Hepatocyte (in vitro differentiated cells): ENCODE measurements at regions not wholly inside any gene's neighbourhood (a gene's known extent, or its start where the extent isn't known, plus 50 kb on each side); places are given as distances from the start of the nearest gene placed in this dataset.

ENCODE experiments used
- DNase-seq: peaks from one replicate; pipeline ENCODE4 v3.0.0-alpha.2; 2016; ENCODE audit warnings: low spot score
- H2AFZ ChIP-seq: fragments of 200-600 bp; sonication (generic); 2 replicates; pipeline ENCODE4 v1.6.0; 2016; ENCODE audit warnings: antibody characterized with exemption, mild to moderate bottlenecking
- H3K27ac ChIP-seq: fragments of 200-600 bp; sonication (generic); 2 replicates; pipeline ENCODE4 v1.5.1; 2016; ENCODE audit warnings: mild to moderate bottlenecking
- H3K27me3 ChIP-seq: fragments of 200-600 bp; sonication (generic); 2 replicates; pipeline ENCODE4 v1.6.1; 2016
- H3K36me3 ChIP-seq: fragments of 200-600 bp; sonication (generic); replicated peaks from 2 replicates; pipeline ENCODE4 v1.5.1; 2016; ENCODE audit warnings: low read depth; ENCODE audit not compliant: insufficient read depth
- H3K4me1 ChIP-seq: fragments of 200-600 bp; sonication (generic); 2 replicates; pipeline ENCODE4 v1.5.1; 2016; ENCODE audit warnings: mild to moderate bottlenecking, moderate library complexity; ENCODE audit not compliant: insufficient read depth
- H3K4me2 ChIP-seq: fragments of 200-600 bp; sonication (generic); 2 replicates; pipeline ENCODE4 v1.6.0; 2016
- H3K4me3 ChIP-seq: fragments of 200-600 bp; sonication (generic); 2 replicates; pipeline ENCODE4 v1.5.1; 2016; ENCODE audit warnings: mild to moderate bottlenecking
- H3K79me2 ChIP-seq: fragments of 200-600 bp; sonication (generic); 2 replicates; pipeline ENCODE4 v1.6.0; 2017; ENCODE audit warnings: mild to moderate bottlenecking
- H3K9me2 ChIP-seq: fragments of 200-600 bp; sonication (generic); replicated peaks from 2 replicates; pipeline ENCODE4 v1.6.0; 2017; ENCODE audit warnings: mild to moderate bottlenecking; ENCODE audit not compliant: insufficient read depth
- H3K9me3 ChIP-seq: fragments of 200-600 bp; sonication (generic); 2 replicates; pipeline ENCODE4 v1.5.1; 2016; ENCODE audit warnings: low read depth, mild to moderate bottlenecking
- H4K20me1 ChIP-seq: fragments of 200-600 bp; sonication (generic); 2 replicates; pipeline ENCODE4 v1.6.0; 2016; ENCODE audit warnings: mild to moderate bottlenecking; ENCODE audit not compliant: insufficient read depth, poor library complexity, severe bottlenecking
- CTCF ChIP-seq: fragments of 200-600 bp; sonication (generic); IDR thresholded peaks from 2 replicates; pipeline ENCODE4 v1.5.1; 2016; ENCODE audit warnings: antibody characterized with exemption, mild to moderate bottlenecking; ENCODE audit not compliant: poor library complexity
- EZH2 ChIP-seq: fragments of 200-600 bp; sonication (generic); IDR thresholded peaks from 2 replicates; pipeline ENCODE4 v1.6.1; 2016; ENCODE audit warnings: antibody characterized with exemption, mild to moderate bottlenecking, borderline replicate concordance
- EZH2phosphoT487 ChIP-seq: fragments of 200-600 bp; sonication (generic); IDR thresholded peaks from one replicate; pipeline ENCODE4 v1.6.1; 2018; ENCODE audit warnings: antibody characterized with exemption, mild to moderate bottlenecking, low read depth, moderate library complexity; ENCODE audit not compliant: unreplicated experiment, severe bottlenecking
- WGBS: methylation state at CpG from one replicate; pipeline ENCODE4 v1.1.6; 2016; ENCODE audit warnings: low lambda C conversion rate; ENCODE audit errors: missing lambda C conversion rate; 5-methylcytosine and 5-hydroxymethylcytosine counted together

DNA sequence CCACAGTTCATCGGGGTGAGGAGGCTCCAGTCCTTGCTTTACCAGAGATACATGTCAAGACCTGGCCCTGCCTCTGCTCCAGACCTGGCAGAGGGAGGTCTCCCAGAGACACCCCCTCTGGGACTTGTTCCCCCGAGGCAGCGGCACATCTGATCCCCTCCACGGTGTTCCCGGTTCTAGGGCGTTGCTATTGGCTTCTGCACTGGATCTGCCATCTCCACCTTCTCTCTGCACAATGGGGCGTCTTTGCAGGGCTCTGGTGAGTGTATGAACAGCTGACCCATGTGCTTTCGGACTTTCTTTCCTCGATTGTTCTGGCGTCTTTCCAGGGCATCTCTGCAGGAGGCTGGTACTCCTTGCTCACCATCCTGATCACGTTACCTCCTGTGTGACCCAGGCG, 930.4 kb downstream of the TBC1D22A start:
- no peak for TF ChIP-seq EZH2phosphoT487
- TF ChIP-seq EZH2, result no peak
- TF ChIP-seq CTCF, result no peak
- WGBS, result 89% methylated on average over 12 of the region's 12 CpGs

GRCh38 chr22:47691152-47691895, 928.9 kb downstream of the TBC1D22A start:
- 90% methylated on average over 10 of the region's 10 CpGs for WGBS
- no peak overlapping the region for H2AFZ ChIP-seq
- H3K36me3 ChIP-seq, result no peaks in the 10 kb centered on the region
- no peaks in the 10 kb centered on the region for H4K20me1 ChIP-seq
- no peak for DNase-seq
- TF ChIP-seq CTCF (no peak), EZH2 (no peak), EZH2phosphoT487 (no peak)
- H3K9me3 ChIP-seq, result no peaks in the 10 kb centered on the region
- no peaks in the 10 kb centered on the region for H3K79me2 ChIP-seq
- H3K4me1 ChIP-seq, result no peaks in the 10 kb centered on the region
- H3K27me3 ChIP-seq, result no peaks in the 10 kb centered on the region
- no peaks in the 10 kb centered on the region for H3K9me2 ChIP-seq
- H3K4me2 ChIP-seq, result no peak overlapping the region
- no peak overlapping the region for H3K4me3 ChIP-seq
- H3K27ac ChIP-seq, result no peak overlapping the region

More for the DNA sequence above, 930.4 kb downstream of the TBC1D22A start:
- no peak for DNase-seq
- Histone ChIP-seq H3K27ac (no peak overlapping the region), H2AFZ (no peak overlapping the region), H3K4me3 (no peak overlapping the region), H3K9me3 (no peaks in the 10 kb centered on the region), H3K9me2 (no peaks in the 10 kb centered on the region), H3K4me2 (no peak overlapping the region), H3K36me3 (no peaks in the 10 kb centered on the region), H3K27me3 (no peaks in the 10 kb centered on the region), H3K4me1 (no peaks in the 10 kb centered on the region), H4K20me1 (no peaks in the 10 kb centered on the region), H3K79me2 (no peaks in the 10 kb centered on the region)

DNA sequence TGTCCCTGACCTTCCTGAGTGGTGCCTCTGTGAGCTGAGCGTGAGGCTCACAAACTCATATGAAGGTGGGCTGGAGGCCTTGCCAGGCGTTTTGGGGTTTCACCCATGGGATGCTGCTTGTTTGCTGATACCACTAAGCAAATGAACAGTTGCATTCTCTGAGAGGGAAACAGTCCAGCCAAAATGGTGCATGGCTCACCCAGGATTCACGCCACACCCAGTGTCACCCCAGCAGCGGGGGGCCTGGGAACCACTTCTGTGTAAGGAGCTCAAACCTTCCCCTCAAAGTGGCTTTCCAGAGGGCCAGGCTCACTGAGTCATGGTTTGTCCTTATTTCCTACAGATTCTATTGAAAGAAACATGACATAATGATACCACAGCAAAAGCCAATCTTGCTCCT, 928.1 kb downstream of the TBC1D22A start:
- no peaks in the 10 kb centered on the region for H3K27me3 ChIP-seq
- no peaks in the 10 kb centered on the region for H3K9me3 ChIP-seq
- WGBS, result 91% methylated on average over 4 of the region's 4 CpGs
- H4K20me1 ChIP-seq, result no peaks in the 10 kb centered on the region
- no peak overlapping the region for H3K4me3 ChIP-seq
- H3K4me1 ChIP-seq, result no peaks in the 10 kb centered on the region
- no peak overlapping the region for H3K27ac ChIP-seq
- H3K4me2 ChIP-seq, result no peak overlapping the region
- TF ChIP-seq CTCF (no peak), EZH2phosphoT487 (no peak), EZH2 (no peak)
- no peaks in the 10 kb centered on the region for H3K9me2 ChIP-seq
- no peaks in the 10 kb centered on the region for H3K36me3 ChIP-seq
- H2AFZ ChIP-seq, result no peak overlapping the region
- no peaks in the 10 kb centered on the region for H3K79me2 ChIP-seq
- no peak for DNase-seq
